ENCODE measurements at regions not wholly inside any gene's neighbourhood (a gene's known extent, or its start where the extent isn't known, plus 50 kb on each side); places are given as distances from the start of the nearest gene placed in this dataset.

DNA sequence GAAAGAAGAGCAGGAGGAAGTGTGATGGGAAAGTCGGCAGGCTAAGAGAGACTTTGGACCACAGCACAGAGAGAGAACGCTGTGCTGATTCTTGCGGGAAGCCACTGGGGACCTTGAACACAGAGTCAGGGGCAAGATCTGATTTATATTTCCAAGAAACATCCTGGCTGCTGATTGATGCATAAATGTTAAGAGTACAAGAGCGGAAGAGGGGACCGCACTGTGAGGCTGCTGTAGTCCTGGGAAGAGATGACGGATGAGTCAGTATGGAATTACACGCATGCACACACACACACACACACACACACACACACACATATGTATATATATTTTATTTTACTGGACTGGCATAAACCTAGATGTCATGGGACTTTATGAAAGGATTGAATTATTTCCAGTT is 865.6 kb upstream of the ID2 start:
- no peak overlapping the region for H3K4ac ChIP-seq (ENCODE audit: low read depth, low read length)
- H4K5ac ChIP-seq (ENCODE audit: insufficient read length, low read depth, low read length) = no peak overlapping the region
- H3K27me3 ChIP-seq (ENCODE audit: insufficient read depth, low read length) = no peaks in the 10 kb centered on the region
- no peaks in the 10 kb centered on the region for H3K4me1 ChIP-seq (ENCODE audit: insufficient read depth, low read length)
- H3K18ac ChIP-seq (ENCODE audit: insufficient read length, low read depth, low read length) = no peak overlapping the region
- no peak overlapping the region for H4K91ac ChIP-seq (ENCODE audit: insufficient read length, low read depth, low read length)
- H3K27me3 Mint-ChIP-seq (ENCODE audit: low read depth) = no peaks in the 10 kb centered on the region; the same call in 1 of the 2 replicates
- H2BK20ac ChIP-seq (ENCODE audit: low read depth, low read length, poor library complexity, severe bottlenecking) = no peak overlapping the region
- no peak for DNase-seq
- no CpG with 5 or more reads among the region's 7 CpGs for WGBS (ENCODE audit: extremely low coverage, insufficient read length, low lambda C conversion rate)
- TF ChIP-seq, protein P1, sequence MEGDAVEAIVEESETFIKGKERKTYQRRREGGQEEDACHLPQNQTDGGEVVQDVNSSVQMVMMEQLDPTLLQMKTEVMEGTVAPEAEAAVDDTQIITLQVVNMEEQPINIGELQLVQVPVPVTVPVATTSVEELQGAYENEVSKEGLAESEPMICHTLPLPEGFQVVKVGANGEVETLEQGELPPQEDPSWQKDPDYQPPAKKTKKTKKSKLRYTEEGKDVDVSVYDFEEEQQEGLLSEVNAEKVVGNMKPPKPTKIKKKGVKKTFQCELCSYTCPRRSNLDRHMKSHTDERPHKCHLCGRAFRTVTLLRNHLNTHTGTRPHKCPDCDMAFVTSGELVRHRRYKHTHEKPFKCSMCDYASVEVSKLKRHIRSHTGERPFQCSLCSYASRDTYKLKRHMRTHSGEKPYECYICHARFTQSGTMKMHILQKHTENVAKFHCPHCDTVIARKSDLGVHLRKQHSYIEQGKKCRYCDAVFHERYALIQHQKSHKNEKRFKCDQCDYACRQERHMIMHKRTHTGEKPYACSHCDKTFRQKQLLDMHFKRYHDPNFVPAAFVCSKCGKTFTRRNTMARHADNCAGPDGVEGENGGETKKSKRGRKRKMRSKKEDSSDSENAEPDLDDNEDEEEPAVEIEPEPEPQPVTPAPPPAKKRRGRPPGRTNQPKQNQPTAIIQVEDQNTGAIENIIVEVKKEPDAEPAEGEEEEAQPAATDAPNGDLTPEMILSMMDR (conservative IDR thresholded peaks at IDR 0.05) = no peak
- no peaks in the 10 kb centered on the region for H4K20me1 ChIP-seq (ENCODE audit: control insufficient read depth, insufficient read depth, insufficient read length)
- H4K8ac ChIP-seq (replicated peaks; ENCODE audit: insufficient read length, low read depth, low read length) = no peak overlapping the region
- peaks cover 5 to 6% of the 10 kb centered on the region in 2 experiments for H3K4me1 Mint-ChIP-seq
- H3K27ac Mint-ChIP-seq = no peak overlapping the region
- H2BK15ac ChIP-seq (ENCODE audit: low read depth, low read length) = no peak overlapping the region
- H2BK12ac ChIP-seq (ENCODE audit: insufficient read length, low read depth, low read length) = no peak overlapping the region
- no peak overlapping the region for H3K4me2 ChIP-seq (ENCODE audit: insufficient read depth, insufficient read length, low read length)
- no peak overlapping the region for H3K9ac ChIP-seq (ENCODE audit: extremely low read depth, insufficient read length, low read length)
- H3K56ac ChIP-seq (ENCODE audit: insufficient read length, low read depth, low read length) = no peak overlapping the region
- H3K23ac ChIP-seq (ENCODE audit: insufficient read length, low read depth, low read length) = no peak overlapping the region
- no peak overlapping the region for H3T11ph ChIP-seq (ENCODE audit: low read length)
- no peak overlapping the region for H2BK5ac ChIP-seq (ENCODE audit: insufficient read length, low read length)
- H2BK120ac ChIP-seq (ENCODE audit: low read depth, low read length, poor library complexity, severe bottlenecking) = no peak overlapping the region
- H3K27ac ChIP-seq (ENCODE audit: insufficient read length, low read depth, low read length) = no peak overlapping the region
- H3K9me3 ChIP-seq (ENCODE audit: control insufficient read depth, low read depth, low read length) = no peaks in the 10 kb centered on the region
- H3K36me3 Mint-ChIP-seq (ENCODE audit: insufficient read depth in 1 of 3, low read depth in 3 of 3) = peaks cover 0 to 2% (median 0%) of the 10 kb centered on the region in 3 experiments; a peak in 2 of 7 replicates
- no peak overlapping the region for H3K14ac ChIP-seq (ENCODE audit: insufficient read depth, low read length)
- no peak overlapping the region for H3K4me3 Mint-ChIP-seq
- H2AK5ac ChIP-seq (ENCODE audit: insufficient read length, low read length) = no peak overlapping the region
- H3K79me2 ChIP-seq (ENCODE audit: insufficient read depth, low read length) = no peaks in the 10 kb centered on the region
- H3K79me1 ChIP-seq (ENCODE audit: insufficient read depth, low read depth, low read length, poor library complexity, severe bottlenecking) = no peaks in the 10 kb centered on the region
- H3K9me3 Mint-ChIP-seq = peaks cover 0 to 4% of the 10 kb centered on the region in 2 experiments; a peak in 1 of 5 replicates
- no peaks in the 10 kb centered on the region for H3K23me2 ChIP-seq (ENCODE audit: insufficient read length, low read depth, low read length, poor library complexity, severe bottlenecking)
- no peak overlapping the region for H2AFZ ChIP-seq (ENCODE audit: low read length)

Measured in H9 (cell line).